H9 (cell line): ENCODE measurements at regions not wholly inside any gene's neighbourhood (a gene's known extent, or its start where the extent isn't known, plus 50 kb on each side); places are given as distances from the start of the nearest gene placed in this dataset.

ENCODE experiments used
- DNase-seq: peaks from one replicate; pipeline ENCODE4 v3.0.0-alpha.2; 2017
- H2AFZ ChIP-seq: one replicate; pipeline ENCODE4 v1.6.1; 2013; ENCODE audit warnings: mild to moderate bottlenecking, low read length, control low read depth, moderate library complexity
- H2AK5ac ChIP-seq: 2 replicates; pipeline ENCODE4 v1.6.1; 2013; ENCODE audit warnings: low read length, control low read depth, mixed read lengths; ENCODE audit not compliant: insufficient read length
- H2BK120ac ChIP-seq: one replicate; pipeline ENCODE4 v1.6.1; 2013; ENCODE audit warnings: low read depth, mild to moderate bottlenecking, low read length, control low read depth, inconsistent platforms; ENCODE audit not compliant: poor library complexity, severe bottlenecking
- H2BK12ac ChIP-seq: 2 replicates; pipeline ENCODE4 v1.6.1; 2013; ENCODE audit warnings: low read length, control low read depth, mixed read lengths, low read depth; ENCODE audit not compliant: insufficient read length
- H2BK15ac ChIP-seq: 2 replicates; pipeline ENCODE4 v1.6.1; 2013; ENCODE audit warnings: low read depth, low read length, control low read depth
- H2BK20ac ChIP-seq: one replicate; pipeline ENCODE4 v1.6.1; 2013; ENCODE audit warnings: low read depth, mild to moderate bottlenecking, low read length, control low read depth, inconsistent platforms; ENCODE audit not compliant: poor library complexity, severe bottlenecking
- H2BK5ac ChIP-seq: 2 replicates; pipeline ENCODE4 v1.6.1; 2013; ENCODE audit warnings: low read length, control low read depth, mixed read lengths; ENCODE audit not compliant: insufficient read length
- H3K14ac ChIP-seq: 2 replicates; pipeline ENCODE4 v1.6.1; 2013; ENCODE audit warnings: low read length, control low read depth; ENCODE audit not compliant: insufficient read depth
- H3K18ac ChIP-seq: 2 replicates; pipeline ENCODE4 v1.6.1; 2013; ENCODE audit warnings: low read depth, mild to moderate bottlenecking, mixed read lengths, low read length, control low read depth; ENCODE audit not compliant: insufficient read length
- H3K23ac ChIP-seq: 2 replicates; pipeline ENCODE4 v1.6.1; 2013; ENCODE audit warnings: low read length, control low read depth, mixed read lengths, low read depth; ENCODE audit not compliant: insufficient read length
- H3K23me2 ChIP-seq: 2 replicates; pipeline ENCODE4 v1.6.1; 2013; ENCODE audit warnings: low read depth, mild to moderate bottlenecking, mixed read lengths, low read length, control low read depth; ENCODE audit not compliant: insufficient read length, poor library complexity, severe bottlenecking
- H3K27ac ChIP-seq: 2 replicates; pipeline ENCODE4 v1.5.1; 2013; ENCODE audit warnings: low read length, control low read depth, mixed read lengths, low read depth; ENCODE audit not compliant: insufficient read length
- H3K27me3 ChIP-seq: 2 replicates; pipeline ENCODE4 v1.6.1; 2013; ENCODE audit warnings: low read length, control low read depth, inconsistent platforms; ENCODE audit not compliant: insufficient read depth
- H3K4ac ChIP-seq: 2 replicates; pipeline ENCODE4 v1.6.1; 2013; ENCODE audit warnings: low read depth, mild to moderate bottlenecking, control low read depth, inconsistent platforms, low read length, moderate library complexity
- H3K4me1 ChIP-seq: 2 replicates; pipeline ENCODE4 v1.6.1; 2013; ENCODE audit warnings: low read length, control low read depth, inconsistent platforms; ENCODE audit not compliant: insufficient read depth
- H3K4me2 ChIP-seq: 2 replicates; pipeline ENCODE4 v1.6.1; 2013; ENCODE audit warnings: low read length, control low read depth, mixed read lengths; ENCODE audit not compliant: insufficient read length, insufficient read depth
- H3K56ac ChIP-seq: 2 replicates; pipeline ENCODE4 v1.6.1; 2013; ENCODE audit warnings: low read depth, mild to moderate bottlenecking, mixed read lengths, low read length, control low read depth; ENCODE audit not compliant: insufficient read length
- H3K79me1 ChIP-seq: 2 replicates; pipeline ENCODE4 v1.6.1; 2013; ENCODE audit warnings: low read depth, mild to moderate bottlenecking, moderate library complexity, low read length, control low read depth, inconsistent platforms; ENCODE audit not compliant: insufficient read depth, poor library complexity, severe bottlenecking
- H3K79me2 ChIP-seq: 2 replicates; pipeline ENCODE4 v1.6.1; 2013; ENCODE audit warnings: low read length, control low read depth, inconsistent platforms; ENCODE audit not compliant: insufficient read depth
- H3K9ac ChIP-seq: 2 replicates; pipeline ENCODE4 v1.6.1; 2013; ENCODE audit warnings: low read length, control low read depth, mixed read lengths; ENCODE audit not compliant: insufficient read length; ENCODE audit errors: extremely low read depth
- H3K9me3 ChIP-seq: one replicate; pipeline ENCODE4 v1.6.1; 2013; ENCODE audit warnings: low read depth, low read length, inconsistent platforms; ENCODE audit not compliant: control insufficient read depth
- H3T11ph ChIP-seq: one replicate; pipeline ENCODE4 v1.6.1; 2013; ENCODE audit warnings: mild to moderate bottlenecking, low read length, control low read depth, inconsistent platforms
- H4K20me1 ChIP-seq: one replicate; pipeline ENCODE4 v1.6.1; 2013; ENCODE audit not compliant: control insufficient read depth, insufficient read length, insufficient read depth
- H4K5ac ChIP-seq: 2 replicates; pipeline ENCODE4 v1.6.1; 2013; ENCODE audit warnings: low read depth, mild to moderate bottlenecking, mixed read lengths, low read length, control low read depth; ENCODE audit not compliant: insufficient read length
- H4K8ac ChIP-seq: replicated peaks from 2 replicates; pipeline ENCODE4 v1.6.1; 2013; ENCODE audit warnings: low read length, control low read depth, mixed read lengths, low read depth; ENCODE audit not compliant: insufficient read length
- H4K91ac ChIP-seq: 2 replicates; pipeline ENCODE4 v1.6.1; 2013; ENCODE audit warnings: low read depth, mild to moderate bottlenecking, moderate library complexity, mixed read lengths, low read length, control low read depth; ENCODE audit not compliant: insufficient read length
- H3K27ac Mint-ChIP-seq, 3 experiments: 2 replicates in 2 of 3; 3 replicates in 1 of 3; pipeline ENCODE4 v1.8.0; 2020 to 2021; ENCODE audit warnings: mixed read lengths in 3 of 3, mild to moderate bottlenecking in 1 of 3, moderate library complexity in 1 of 3
- H3K27me3 Mint-ChIP-seq: 2 replicates; pipeline ENCODE4 v1.8.0; 2021; ENCODE audit warnings: low read depth, mild to moderate bottlenecking, moderate library complexity, mixed read lengths
- H3K36me3 Mint-ChIP-seq, 3 experiments: 2 replicates in 2 of 3; 3 replicates in 1 of 3; pipeline ENCODE4 v1.8.0; 2020 to 2021; ENCODE audit warnings: low read depth in 3 of 3, mixed read lengths in 3 of 3; ENCODE audit not compliant: insufficient read depth in 1 of 3
- H3K4me1 Mint-ChIP-seq, 2 experiments: 2 replicates each; pipeline ENCODE4 v1.8.0; 2020; ENCODE audit warnings: mixed read lengths in 2 of 2
- H3K4me3 Mint-ChIP-seq, 2 experiments: 2 replicates in 1 of 2; 3 replicates in 1 of 2; pipeline ENCODE4 v1.8.0; 2020 to 2021; ENCODE audit warnings: mild to moderate bottlenecking in 2 of 2, mixed read lengths in 2 of 2, moderate library complexity in 1 of 2
- H3K9me3 Mint-ChIP-seq, 2 experiments: 2 replicates in 1 of 2; 3 replicates in 1 of 2; pipeline ENCODE4 v1.8.0; 2020; ENCODE audit warnings: mild to moderate bottlenecking in 2 of 2, mixed read lengths in 2 of 2, moderate library complexity in 1 of 2
- CTCF ChIP-seq: fragments of 200-600 bp; sonication (generic); conservative IDR thresholded peaks from 3 replicates; pipeline ENCODE4 v1.8.0; 2021; ENCODE audit warnings: antibody characterized with exemption, mild to moderate bottlenecking

- Mint-ChIP-seq H3K36me3 (no peaks in the 10 kb centered on the region), H3K9me3 (no peaks in the 10 kb centered on the region), H3K27ac (no peak overlapping the region), H3K4me3 (no peak overlapping the region), H3K4me1 (peaks cover 8 to 17% of the 10 kb centered on the region in 2 experiments; a peak in 3 of 4 replicates), H3K27me3 (no peaks in the 10 kb centered on the region)
- Histone ChIP-seq H2BK5ac (no peak overlapping the region), H3T11ph (no peak overlapping the region), H3K4me1 (peaks cover 4% of the 10 kb centered on the region; the same call in 1 of the 2 replicates), H3K23me2 (no peaks in the 10 kb centered on the region), H4K8ac (no peak overlapping the region), H3K9ac (no peak overlapping the region), H2BK120ac (no peak overlapping the region), H3K9me3 (no peaks in the 10 kb centered on the region), H3K4ac (no peak overlapping the region), H3K4me2 (no peak overlapping the region), H3K27me3 (no peaks in the 10 kb centered on the region), H3K18ac (no peak overlapping the region), H2BK15ac (no peak overlapping the region), H4K20me1 (no peaks in the 10 kb centered on the region), H2BK12ac (no peak overlapping the region), H3K23ac (no peak overlapping the region), H4K91ac (no peak overlapping the region), H2AK5ac (no peak overlapping the region), H3K56ac (no peak overlapping the region), H2BK20ac (no peak overlapping the region), H3K27ac (no peak overlapping the region), H3K14ac (no peak overlapping the region), H2AFZ (no peak overlapping the region), H3K79me2 (no peaks in the 10 kb centered on the region), H4K5ac (no peak overlapping the region), H3K79me1 (no peaks in the 10 kb centered on the region)
- no peak for DNase-seq
- TF ChIP-seq CTCF = no peak
Measured at GRCh38 chr9:20044686-20045085, 255.8 kb upstream of the SLC24A2 start.
